H54 (cell line): ENCODE measurements at regions not wholly inside any gene's neighbourhood (a gene's known extent, or its start where the extent isn't known, plus 50 kb on each side); places are given as distances from the start of the nearest gene placed in this dataset.

Source experiments
- DNase-seq: peaks from one replicate; pipeline ENCODE4 v3.0.0; 2011; ENCODE audit warnings: low spot score, mixed read lengths; ENCODE audit not compliant: insufficient read length
- FAIRE-seq: peaks from 3 replicates; lab custom pipeline; 2011; peaks lifted over from hg19 to GRCh38; lab: Jason Lieb, UNC
- POLR2A ChIP-seq: IDR thresholded peaks from 2 replicates; pipeline ENCODE4 v1.6.1; 2011; ENCODE audit warnings: low read depth, mild to moderate bottlenecking, low read length

GRCh38 chr12:61369241-61369910, 890.8 kb upstream of the USP15 start:
- no peak for TF ChIP-seq POLR2A
- FAIRE-seq (no peak), DNase-seq (no peak)

GRCh38 chr12:61384511-61384910, 875.7 kb upstream of the USP15 start:
- FAIRE-seq, result no peak
- TF ChIP-seq POLR2A, result no peak

GRCh38 chr12:61385771-61386170, 874.4 kb upstream of the USP15 start:
- DNase-seq (no peak), FAIRE-seq (no peak)
- TF ChIP-seq POLR2A, result no peak

More at GRCh38 chr12:61384511-61384910, 875.7 kb upstream of the USP15 start:
- no peak for DNase-seq

- FAIRE-seq (no peak), DNase-seq (no peak)
- TF ChIP-seq POLR2A, result no peak
Measured at GRCh38 chr12:61397668-61398067, 862.5 kb upstream of the USP15 start.

- no peak for TF ChIP-seq POLR2A
- no peak for FAIRE-seq
- no peak for DNase-seq
Measured at GRCh38 chr12:61412201-61412600, 848.0 kb upstream of the USP15 start.

GRCh38 chr12:61414470-61414869, 845.7 kb upstream of the USP15 start:
- TF ChIP-seq POLR2A, result no peak
- no peak for DNase-seq
- no peak for FAIRE-seq

- no peak for DNase-seq
- no peak for FAIRE-seq
- TF ChIP-seq POLR2A, result no peak
Measured at GRCh38 chr12:61422786-61423185, 837.4 kb upstream of the USP15 start.

GRCh38 chr12:61452076-61452475, 808.1 kb upstream of the USP15 start:
- FAIRE-seq (no peak), DNase-seq (no peak)
- TF ChIP-seq POLR2A, result no peak

- DNase-seq (no peak), FAIRE-seq (no peak)
- TF ChIP-seq POLR2A, result no peak
Measured at GRCh38 chr12:61487728-61488127, 772.5 kb upstream of the USP15 start.

GRCh38 chr12:61490526-61491498, 769.4 kb upstream of the USP15 start:
- DNase-seq (no peak), FAIRE-seq (no peak)
- no peak for TF ChIP-seq POLR2A

- no peak for TF ChIP-seq POLR2A
- no peak for FAIRE-seq
Measured at GRCh38 chr12:61502179-61502578, 758.0 kb upstream of the USP15 start.

GRCh38 chr12:61504396-61505080, 755.7 kb upstream of the USP15 start:
- FAIRE-seq, result no peak
- TF ChIP-seq POLR2A, result no peak
- no peak for DNase-seq

More at GRCh38 chr12:61502179-61502578, 758.0 kb upstream of the USP15 start:
- DNase-seq, result no peak

- FAIRE-seq (no peak), DNase-seq (no peak)
- TF ChIP-seq POLR2A, result no peak
Measured at GRCh38 chr12:61513499-61513898, 746.7 kb upstream of the USP15 start.

- no peak for TF ChIP-seq POLR2A
- FAIRE-seq, result no peak
- no peak for DNase-seq
Measured at GRCh38 chr12:61514016-61514415, 746.2 kb upstream of the USP15 start.
